Osteoblast (primary cell): ENCODE measurements at regions not wholly inside any gene's neighbourhood (a gene's known extent, or its start where the extent isn't known, plus 50 kb on each side); places are given as distances from the start of the nearest gene placed in this dataset.

ENCODE experiments used
- DNase-seq: peaks from one replicate; pipeline ENCODE4 v3.0.0; 2011; ENCODE audit warnings: low spot score, mixed read lengths; ENCODE audit not compliant: insufficient read length; ENCODE audit errors: missing footprints
- H2AFZ ChIP-seq: 2 replicates; pipeline ENCODE4 v1.6.0; 2011; ENCODE audit warnings: mild to moderate bottlenecking, low read length
- H3K27ac ChIP-seq: 2 replicates; pipeline ENCODE4 v1.5.1; 2011; ENCODE audit warnings: mild to moderate bottlenecking, low read depth, low read length, moderate library complexity
- H3K27me3 ChIP-seq: 2 replicates; pipeline ENCODE4 v1.6.0; 2012; ENCODE audit warnings: mild to moderate bottlenecking, control low read depth, inconsistent platforms, low read length, moderate library complexity; ENCODE audit not compliant: insufficient read depth
- H3K36me3 ChIP-seq: 2 replicates; pipeline ENCODE4 v1.5.1; 2011; ENCODE audit warnings: mild to moderate bottlenecking, low read length, control low read depth, moderate library complexity; ENCODE audit not compliant: insufficient read depth
- H3K4me1 ChIP-seq: 2 replicates; pipeline ENCODE4 v1.5.1; 2011; ENCODE audit warnings: mild to moderate bottlenecking, low read length, control low read depth, moderate library complexity; ENCODE audit not compliant: insufficient read depth
- H3K4me2 ChIP-seq: 2 replicates; pipeline ENCODE4 v1.6.0; 2011; ENCODE audit warnings: mild to moderate bottlenecking, low read length; ENCODE audit not compliant: insufficient read depth
- H3K4me3 ChIP-seq: fragments of 200-600 bp; sonication (generic); 3 replicates; pipeline ENCODE4 v1.5.1; 2012; ENCODE audit warnings: mild to moderate bottlenecking, low read length, inconsistent platforms; ENCODE audit not compliant: insufficient read depth
- H3K79me2 ChIP-seq: 2 replicates; pipeline ENCODE4 v1.6.0; 2012; ENCODE audit warnings: mild to moderate bottlenecking, low read length, control low read depth, inconsistent platforms; ENCODE audit not compliant: insufficient read depth
- H3K9me3 ChIP-seq: 2 replicates; pipeline ENCODE4 v1.5.1; 2011; ENCODE audit warnings: low read depth, low read length, control low read depth
- H4K20me1 ChIP-seq: 2 replicates; pipeline ENCODE4 v1.6.0; 2012; ENCODE audit warnings: mild to moderate bottlenecking, low read length, control low read depth; ENCODE audit not compliant: insufficient read depth
- TF ChIP-seq, protein P1 (sequence below): IDR thresholded peaks from 2 replicates; pipeline ENCODE4 v1.5.1; 2011; ENCODE audit warnings: mild to moderate bottlenecking, low read depth, low read length, moderate library complexity; ENCODE audit errors: extremely low read depth

DNA sequence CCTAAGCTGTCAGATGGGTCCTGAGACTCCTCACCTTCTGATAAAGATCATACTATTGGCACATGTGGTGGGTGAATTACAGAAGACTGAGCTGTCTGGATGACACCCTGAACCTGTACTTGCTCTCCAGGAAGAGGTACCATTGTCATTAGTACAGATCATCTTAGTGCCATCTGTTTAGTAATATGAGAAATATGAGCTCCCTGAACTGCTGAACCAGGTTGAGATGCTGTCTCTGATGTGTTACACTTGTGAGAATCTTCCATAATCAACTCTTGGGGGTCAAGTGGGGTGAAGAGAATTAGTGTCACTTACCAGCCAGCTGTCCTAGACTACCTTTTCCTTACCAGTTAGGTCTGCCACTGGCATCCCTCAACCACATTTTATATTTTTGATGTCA lies 531.0 kb downstream of the EPHA7 start:
- H3K4me2 ChIP-seq: no peak overlapping the region
- no peaks in the 10 kb centered on the region for H3K27me3 ChIP-seq
- H3K4me3 ChIP-seq: no peak overlapping the region
- TF ChIP-seq, protein P1, sequence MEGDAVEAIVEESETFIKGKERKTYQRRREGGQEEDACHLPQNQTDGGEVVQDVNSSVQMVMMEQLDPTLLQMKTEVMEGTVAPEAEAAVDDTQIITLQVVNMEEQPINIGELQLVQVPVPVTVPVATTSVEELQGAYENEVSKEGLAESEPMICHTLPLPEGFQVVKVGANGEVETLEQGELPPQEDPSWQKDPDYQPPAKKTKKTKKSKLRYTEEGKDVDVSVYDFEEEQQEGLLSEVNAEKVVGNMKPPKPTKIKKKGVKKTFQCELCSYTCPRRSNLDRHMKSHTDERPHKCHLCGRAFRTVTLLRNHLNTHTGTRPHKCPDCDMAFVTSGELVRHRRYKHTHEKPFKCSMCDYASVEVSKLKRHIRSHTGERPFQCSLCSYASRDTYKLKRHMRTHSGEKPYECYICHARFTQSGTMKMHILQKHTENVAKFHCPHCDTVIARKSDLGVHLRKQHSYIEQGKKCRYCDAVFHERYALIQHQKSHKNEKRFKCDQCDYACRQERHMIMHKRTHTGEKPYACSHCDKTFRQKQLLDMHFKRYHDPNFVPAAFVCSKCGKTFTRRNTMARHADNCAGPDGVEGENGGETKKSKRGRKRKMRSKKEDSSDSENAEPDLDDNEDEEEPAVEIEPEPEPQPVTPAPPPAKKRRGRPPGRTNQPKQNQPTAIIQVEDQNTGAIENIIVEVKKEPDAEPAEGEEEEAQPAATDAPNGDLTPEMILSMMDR: no peak
- peaks cover 5% of the 10 kb centered on the region for H3K9me3 ChIP-seq
- no peak overlapping the region for H3K27ac ChIP-seq
- no peaks in the 10 kb centered on the region for H4K20me1 ChIP-seq
- H3K4me1 ChIP-seq: no peaks in the 10 kb centered on the region
- H2AFZ ChIP-seq: no peak overlapping the region
- H3K79me2 ChIP-seq: no peaks in the 10 kb centered on the region
- H3K36me3 ChIP-seq: no peaks in the 10 kb centered on the region
- no peak for DNase-seq

DNA sequence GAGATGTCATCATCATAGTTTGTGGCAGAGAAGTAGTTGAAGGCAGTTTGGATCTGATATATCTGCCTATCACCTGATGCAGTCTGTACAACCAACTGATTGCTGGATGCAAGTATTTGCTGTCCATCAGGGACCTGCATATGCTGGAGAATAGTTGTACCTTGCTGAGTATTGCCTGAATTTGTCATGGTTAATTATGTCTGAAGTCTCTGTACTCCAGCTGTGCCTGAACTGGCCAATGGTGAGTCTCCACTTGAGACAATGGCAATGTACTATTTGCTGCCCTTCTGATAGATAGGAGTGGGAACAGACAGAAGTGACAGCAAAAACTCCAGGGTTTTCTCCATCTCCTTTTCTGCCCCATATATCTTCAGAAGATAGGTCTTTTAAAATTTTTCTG lies 531.5 kb downstream of the EPHA7 start:
- no peak overlapping the region for H3K27ac ChIP-seq
- H2AFZ ChIP-seq: no peak overlapping the region
- TF ChIP-seq, protein P1: no peak
- H3K36me3 ChIP-seq: no peaks in the 10 kb centered on the region
- DNase-seq: peak; percentile 13
- H4K20me1 ChIP-seq: no peaks in the 10 kb centered on the region
- no peak overlapping the region for H3K4me2 ChIP-seq
- peaks cover 5% of the 10 kb centered on the region for H3K9me3 ChIP-seq
- H3K4me1 ChIP-seq: no peaks in the 10 kb centered on the region
- H3K79me2 ChIP-seq: no peaks in the 10 kb centered on the region
- no peak overlapping the region for H3K4me3 ChIP-seq
- no peaks in the 10 kb centered on the region for H3K27me3 ChIP-seq

DNA sequence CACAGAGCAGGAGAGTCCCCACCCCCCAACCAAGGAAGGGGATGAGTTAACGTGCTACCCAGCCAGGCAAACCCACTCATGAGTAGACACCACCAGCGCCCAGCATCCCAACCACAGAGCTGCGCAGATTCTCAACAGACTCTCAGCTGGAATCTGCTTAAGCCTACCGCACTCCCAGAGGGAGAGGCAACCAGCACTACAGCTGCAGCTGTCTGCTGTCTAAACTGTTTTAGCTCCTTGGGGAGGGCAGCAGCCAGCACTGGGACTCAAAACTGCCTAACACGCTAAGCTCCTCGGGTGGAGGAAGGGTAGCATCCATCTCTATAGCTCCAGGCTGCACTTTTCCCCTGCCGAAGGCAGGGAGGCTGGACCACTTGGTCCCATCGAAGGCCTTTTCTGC lies 539.8 kb downstream of the EPHA7 start:
- H3K36me3 ChIP-seq: no peaks in the 10 kb centered on the region
- no peaks in the 10 kb centered on the region for H4K20me1 ChIP-seq
- H2AFZ ChIP-seq: no peak overlapping the region
- TF ChIP-seq, protein P1: no peak
- no peaks in the 10 kb centered on the region for H3K9me3 ChIP-seq
- no peak overlapping the region for H3K4me3 ChIP-seq
- H3K27me3 ChIP-seq: no peaks in the 10 kb centered on the region
- H3K4me2 ChIP-seq: no peak overlapping the region
- no peaks in the 10 kb centered on the region for H3K79me2 ChIP-seq
- H3K4me1 ChIP-seq: no peaks in the 10 kb centered on the region
- H3K27ac ChIP-seq: no peak overlapping the region
- DNase-seq: no peak

DNA sequence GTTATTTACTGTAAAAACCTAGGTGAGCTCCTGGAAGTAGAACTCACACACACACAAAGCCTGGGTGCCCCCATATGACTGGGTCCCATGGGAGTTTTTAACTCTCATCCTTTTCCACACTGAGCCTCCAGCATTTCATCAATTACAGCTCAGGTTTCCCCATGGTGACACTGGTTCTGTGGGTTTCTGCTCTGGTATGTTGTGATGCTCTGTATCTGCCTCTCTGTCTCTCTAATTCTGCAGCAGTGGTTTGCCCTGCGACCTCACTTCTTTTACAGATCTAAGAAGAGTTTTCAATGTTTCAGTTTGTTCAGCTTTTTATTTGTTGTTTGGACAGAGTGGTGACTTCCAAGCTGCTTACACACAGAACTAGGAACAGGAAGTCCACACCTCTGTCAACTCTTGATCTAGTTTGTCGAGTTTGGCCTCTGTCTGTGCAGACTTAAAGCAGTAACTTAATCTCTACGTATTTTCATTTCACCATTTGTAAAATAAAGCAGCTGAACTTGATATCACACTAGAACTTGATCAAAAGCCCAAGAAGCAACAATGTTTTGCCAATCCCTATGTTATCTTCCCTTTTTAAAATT lies 554.3 kb downstream of the EPHA7 start:
- Histone ChIP-seq H3K4me2 (no peak overlapping the region), H3K27me3 (no peaks in the 10 kb centered on the region), H3K4me3 (no peak overlapping the region), H2AFZ (no peak overlapping the region), H3K36me3 (no peaks in the 10 kb centered on the region), H3K27ac (no peak overlapping the region), H3K9me3 (no peaks in the 10 kb centered on the region), H4K20me1 (no peaks in the 10 kb centered on the region), H3K79me2 (no peaks in the 10 kb centered on the region), H3K4me1 (no peaks in the 10 kb centered on the region)
- DNase-seq: no peak
- TF ChIP-seq, protein P1: no peak
